Osteoblast (primary cell): ENCODE measurements at regions not wholly inside any gene's neighbourhood (a gene's known extent, or its start where the extent isn't known, plus 50 kb on each side); places are given as distances from the start of the nearest gene placed in this dataset.

ENCODE experiments used
- DNase-seq: peaks from one replicate; pipeline ENCODE4 v3.0.0; 2011; ENCODE audit warnings: low spot score, mixed read lengths; ENCODE audit not compliant: insufficient read length; ENCODE audit errors: missing footprints
- H2AFZ ChIP-seq: 2 replicates; pipeline ENCODE4 v1.6.0; 2011; ENCODE audit warnings: mild to moderate bottlenecking, low read length
- H3K27ac ChIP-seq: 2 replicates; pipeline ENCODE4 v1.5.1; 2011; ENCODE audit warnings: mild to moderate bottlenecking, low read depth, low read length, moderate library complexity
- H3K27me3 ChIP-seq: 2 replicates; pipeline ENCODE4 v1.6.0; 2012; ENCODE audit warnings: mild to moderate bottlenecking, control low read depth, inconsistent platforms, low read length, moderate library complexity; ENCODE audit not compliant: insufficient read depth
- H3K36me3 ChIP-seq: 2 replicates; pipeline ENCODE4 v1.5.1; 2011; ENCODE audit warnings: mild to moderate bottlenecking, low read length, control low read depth, moderate library complexity; ENCODE audit not compliant: insufficient read depth
- H3K4me1 ChIP-seq: 2 replicates; pipeline ENCODE4 v1.5.1; 2011; ENCODE audit warnings: mild to moderate bottlenecking, low read length, control low read depth, moderate library complexity; ENCODE audit not compliant: insufficient read depth
- H3K4me2 ChIP-seq: 2 replicates; pipeline ENCODE4 v1.6.0; 2011; ENCODE audit warnings: mild to moderate bottlenecking, low read length; ENCODE audit not compliant: insufficient read depth
- H3K4me3 ChIP-seq: fragments of 200-600 bp; sonication (generic); 3 replicates; pipeline ENCODE4 v1.5.1; 2012; ENCODE audit warnings: mild to moderate bottlenecking, low read length, inconsistent platforms; ENCODE audit not compliant: insufficient read depth
- H3K79me2 ChIP-seq: 2 replicates; pipeline ENCODE4 v1.6.0; 2012; ENCODE audit warnings: mild to moderate bottlenecking, low read length, control low read depth, inconsistent platforms; ENCODE audit not compliant: insufficient read depth
- H3K9me3 ChIP-seq: 2 replicates; pipeline ENCODE4 v1.5.1; 2011; ENCODE audit warnings: low read depth, low read length, control low read depth
- H4K20me1 ChIP-seq: 2 replicates; pipeline ENCODE4 v1.6.0; 2012; ENCODE audit warnings: mild to moderate bottlenecking, low read length, control low read depth; ENCODE audit not compliant: insufficient read depth
- TF ChIP-seq, protein P1 (sequence below): IDR thresholded peaks from 2 replicates; pipeline ENCODE4 v1.5.1; 2011; ENCODE audit warnings: mild to moderate bottlenecking, low read depth, low read length, moderate library complexity; ENCODE audit errors: extremely low read depth

DNA sequence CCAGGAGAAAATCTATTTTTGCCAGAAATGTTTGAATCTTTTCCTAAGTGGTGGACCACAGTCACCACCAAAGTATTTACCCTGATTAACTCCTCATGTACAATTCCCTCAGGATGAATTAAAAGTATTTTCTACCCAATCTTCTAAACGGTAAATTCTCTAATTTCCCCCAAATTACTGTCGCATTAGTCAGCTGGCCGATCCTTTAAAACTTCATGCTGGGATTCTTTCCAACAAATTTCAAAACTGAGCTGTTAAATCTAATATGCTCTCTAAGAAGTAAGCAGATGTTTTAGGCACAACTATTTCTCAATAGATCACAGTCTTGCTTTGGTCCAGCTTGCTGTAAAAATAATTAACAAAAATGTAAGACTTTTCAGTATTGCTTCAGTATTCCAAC, 447.2 kb downstream of the FRK start:
- H3K4me2 ChIP-seq, result no peak overlapping the region
- H2AFZ ChIP-seq, result no peak overlapping the region
- peaks cover 4% of the 10 kb centered on the region for H3K4me1 ChIP-seq
- TF ChIP-seq, protein P1, sequence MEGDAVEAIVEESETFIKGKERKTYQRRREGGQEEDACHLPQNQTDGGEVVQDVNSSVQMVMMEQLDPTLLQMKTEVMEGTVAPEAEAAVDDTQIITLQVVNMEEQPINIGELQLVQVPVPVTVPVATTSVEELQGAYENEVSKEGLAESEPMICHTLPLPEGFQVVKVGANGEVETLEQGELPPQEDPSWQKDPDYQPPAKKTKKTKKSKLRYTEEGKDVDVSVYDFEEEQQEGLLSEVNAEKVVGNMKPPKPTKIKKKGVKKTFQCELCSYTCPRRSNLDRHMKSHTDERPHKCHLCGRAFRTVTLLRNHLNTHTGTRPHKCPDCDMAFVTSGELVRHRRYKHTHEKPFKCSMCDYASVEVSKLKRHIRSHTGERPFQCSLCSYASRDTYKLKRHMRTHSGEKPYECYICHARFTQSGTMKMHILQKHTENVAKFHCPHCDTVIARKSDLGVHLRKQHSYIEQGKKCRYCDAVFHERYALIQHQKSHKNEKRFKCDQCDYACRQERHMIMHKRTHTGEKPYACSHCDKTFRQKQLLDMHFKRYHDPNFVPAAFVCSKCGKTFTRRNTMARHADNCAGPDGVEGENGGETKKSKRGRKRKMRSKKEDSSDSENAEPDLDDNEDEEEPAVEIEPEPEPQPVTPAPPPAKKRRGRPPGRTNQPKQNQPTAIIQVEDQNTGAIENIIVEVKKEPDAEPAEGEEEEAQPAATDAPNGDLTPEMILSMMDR, result no peak
- H3K27ac ChIP-seq, result no peak overlapping the region
- no peaks in the 10 kb centered on the region for H3K36me3 ChIP-seq
- H4K20me1 ChIP-seq, result no peaks in the 10 kb centered on the region
- DNase-seq, result peak; percentile 3
- H3K27me3 ChIP-seq, result no peaks in the 10 kb centered on the region
- no peaks in the 10 kb centered on the region for H3K9me3 ChIP-seq
- H3K4me3 ChIP-seq, result no peak overlapping the region
- no peaks in the 10 kb centered on the region for H3K79me2 ChIP-seq

DNA sequence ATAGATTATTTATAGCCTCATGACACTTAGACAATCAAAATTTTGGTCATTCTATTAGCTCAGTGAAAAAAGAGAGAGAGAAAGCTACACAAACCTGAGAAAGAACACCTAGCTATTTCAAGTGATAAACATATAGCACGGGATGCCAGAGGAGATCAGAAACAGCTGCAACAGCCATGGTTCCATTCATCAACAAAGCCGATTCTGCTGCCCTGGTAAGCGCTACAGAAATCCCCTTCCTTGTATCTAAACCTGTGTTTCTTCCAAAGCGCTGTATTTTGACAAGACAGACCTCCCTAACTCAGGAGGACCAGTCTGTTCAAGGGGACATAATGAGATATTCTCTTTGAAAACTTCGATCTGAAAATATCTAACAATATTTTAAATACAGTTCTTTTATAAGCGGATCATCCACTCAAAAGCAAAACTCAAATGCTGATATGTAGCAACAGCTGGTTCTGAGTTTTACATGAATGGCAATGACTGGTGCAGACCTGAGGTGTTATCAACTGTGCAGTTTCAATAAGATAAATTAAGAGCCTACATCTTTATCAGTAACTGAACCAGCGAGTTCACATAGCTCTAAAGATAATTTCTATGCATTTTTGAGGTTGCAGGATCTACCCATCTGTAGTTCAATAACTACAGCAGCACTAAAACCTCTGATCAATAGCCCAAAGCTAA, 447.8 kb downstream of the FRK start:
- no peaks in the 10 kb centered on the region for H3K36me3 ChIP-seq
- H3K4me2 ChIP-seq, result no peak overlapping the region
- TF ChIP-seq, protein P1, result no peak
- H2AFZ ChIP-seq, result no peak overlapping the region
- peaks cover 4% of the 10 kb centered on the region for H3K4me1 ChIP-seq
- no peaks in the 10 kb centered on the region for H4K20me1 ChIP-seq
- no peaks in the 10 kb centered on the region for H3K79me2 ChIP-seq
- no peak overlapping the region for H3K27ac ChIP-seq
- H3K4me3 ChIP-seq, result no peak overlapping the region
- H3K9me3 ChIP-seq, result no peaks in the 10 kb centered on the region
- no peak for DNase-seq
- H3K27me3 ChIP-seq, result no peaks in the 10 kb centered on the region

DNA sequence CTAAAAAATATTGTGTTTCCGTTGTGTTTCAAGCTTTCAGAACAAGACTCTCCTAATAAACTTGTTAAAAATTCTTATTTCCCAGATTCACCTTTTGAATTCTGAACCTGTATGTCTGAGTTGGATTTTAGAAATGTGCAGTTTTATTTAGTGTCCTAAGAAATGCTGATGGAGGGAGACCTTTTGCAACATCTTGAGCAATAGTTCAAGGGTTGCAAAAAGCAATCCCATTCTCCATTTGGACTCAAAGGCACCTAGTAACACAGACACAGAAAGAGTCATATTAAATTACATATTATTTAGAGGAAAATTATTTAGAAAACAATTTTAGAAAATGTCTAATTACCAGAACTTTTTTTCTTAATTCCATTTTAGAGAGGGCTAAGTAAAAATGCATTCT, 448.5 kb downstream of the FRK start:
- Histone ChIP-seq H3K4me1 (peaks cover 4% of the 10 kb centered on the region), H3K79me2 (no peaks in the 10 kb centered on the region), H3K27me3 (no peaks in the 10 kb centered on the region), H4K20me1 (no peaks in the 10 kb centered on the region), H3K36me3 (no peaks in the 10 kb centered on the region), H3K4me3 (no peak overlapping the region), H3K4me2 (no peak overlapping the region), H3K27ac (no peak overlapping the region), H3K9me3 (no peaks in the 10 kb centered on the region), H2AFZ (no peak overlapping the region)
- TF ChIP-seq, protein P1, result no peak
- no peak for DNase-seq

DNA sequence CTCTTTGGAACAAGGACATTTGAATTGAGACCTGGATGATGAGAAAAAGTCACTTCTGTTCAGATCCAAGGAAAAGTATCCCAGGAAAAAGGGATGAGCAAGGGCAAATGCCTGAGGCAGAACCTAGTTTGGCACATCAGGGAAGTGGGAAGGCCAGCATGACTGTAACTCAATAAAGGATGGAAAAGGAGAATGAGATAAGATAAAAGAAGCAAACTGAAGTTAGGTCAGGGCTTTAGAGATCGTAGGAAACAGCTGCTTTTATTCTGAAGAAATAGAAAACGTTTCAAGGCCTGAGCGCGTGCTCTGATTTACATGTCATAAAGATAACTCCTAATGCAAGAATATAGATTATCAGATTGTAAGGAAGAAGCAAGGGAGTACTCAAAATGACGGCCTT, 450.0 kb downstream of the FRK start:
- TF ChIP-seq, protein P1, result no peak
- H3K27ac ChIP-seq, result no peak overlapping the region
- H3K4me3 ChIP-seq, result no peak overlapping the region
- peaks cover 4% of the 10 kb centered on the region for H3K4me1 ChIP-seq
- H3K4me2 ChIP-seq, result no peak overlapping the region
- no peak overlapping the region for H2AFZ ChIP-seq
- no peaks in the 10 kb centered on the region for H3K9me3 ChIP-seq
- H3K79me2 ChIP-seq, result no peaks in the 10 kb centered on the region
- no peaks in the 10 kb centered on the region for H4K20me1 ChIP-seq
- no peaks in the 10 kb centered on the region for H3K27me3 ChIP-seq
- H3K36me3 ChIP-seq, result no peaks in the 10 kb centered on the region
- DNase-seq, result no peak
